Ovary (tissue), 7 donors: ENCODE measurements at regions not wholly inside any gene's neighbourhood (a gene's known extent, or its start where the extent isn't known, plus 50 kb on each side); places are given as distances from the start of the nearest gene placed in this dataset.

ENCODE experiments used
- DNase-seq, 5 donors: peaks; one replicate each; pipeline ENCODE4 v3.0.0-alpha.2; 2019 to 2020
- H3K27ac ChIP-seq, 2 donors: fragments of 200-600 bp; one replicate each; pipeline versions ENCODE4 v1.5.1 to v1.8.0; 2019 to 2022
- H3K27me3 ChIP-seq: fragments of 200-600 bp; one replicate; pipeline ENCODE4 v1.8.0; 2022
- H3K36me3 ChIP-seq: fragments of 200-600 bp; sonication (generic); one replicate; pipeline ENCODE4 v1.5.1; 2019
- H3K4me1 ChIP-seq: one replicate; pipeline ENCODE4 v1.8.1; 2013; ENCODE audit warnings: mild to moderate bottlenecking, moderate library complexity; ENCODE audit not compliant: insufficient read depth
- H3K4me3 ChIP-seq: fragments of 200-600 bp; sonication (generic); one replicate; pipeline ENCODE4 v1.5.1; 2017
- H3K9me3 ChIP-seq, 2 donors: fragments of 200-600 bp in 1 of 2; sonication (generic) in 1 of 2; one replicate each; pipeline versions ENCODE4 v1.5.1 to v1.8.1; 2013 to 2019; ENCODE audit warnings: mild to moderate bottlenecking in 1 of 2, moderate library complexity in 1 of 2
- EP300 ChIP-seq: sonication (generic); formaldehyde crosslinking; IDR thresholded peaks from one replicate; pipeline ENCODE4 v1.6.1; 2017; ENCODE audit warnings: antibody characterized with exemption
- POLR2A ChIP-seq: fragments of 450-650 bp; IDR thresholded peaks from one replicate; pipeline ENCODE4 v1.6.1; 2017; ENCODE audit warnings: antibody characterized with exemption, mild to moderate bottlenecking, moderate library complexity
- WGBS, 3 donors: extraction: QIAGEN DNeasy Blood & Tissue Kit in 1 of 3; methylation state at CpG; one replicate each; pipeline versions ENCODE4 v1.1.5 to v1.1.7; 2013 to 2017; 5-methylcytosine and 5-hydroxymethylcytosine counted together
- intact Hi-C, 4 donors: fragments of 100-400 bp; cut with DNase I; formaldehyde crosslinking; loops; one replicate each; pipeline versions ENCODE4 v1.11.0 to v1.15.1; 2022 to 2023
- TF ChIP-seq, protein P1 (sequence below), 3 donors: fragments of 450-650 bp in 2 of 3; fragments of 200-600 bp in 1 of 3; IDR thresholded peaks; one replicate each; pipeline versions ENCODE4 v1.5.1 to v1.8.0; 2016 to 2022; ENCODE audit warnings: antibody characterized with exemption in 3 of 3, mild to moderate bottlenecking in 1 of 3
- donor health status: DM: no; HTN: no; CAD: no; lungs with moderate emphysema.
- donor health status: DM: no; HTN: no; CAD: no.
- donor health status: Bipolar disorder and iron deficiency.
- donor health status: DM: no; HTN: no; CAD: no.
- donor health status: DM: yes; HTN: yes; CAD: no.

DNA sequence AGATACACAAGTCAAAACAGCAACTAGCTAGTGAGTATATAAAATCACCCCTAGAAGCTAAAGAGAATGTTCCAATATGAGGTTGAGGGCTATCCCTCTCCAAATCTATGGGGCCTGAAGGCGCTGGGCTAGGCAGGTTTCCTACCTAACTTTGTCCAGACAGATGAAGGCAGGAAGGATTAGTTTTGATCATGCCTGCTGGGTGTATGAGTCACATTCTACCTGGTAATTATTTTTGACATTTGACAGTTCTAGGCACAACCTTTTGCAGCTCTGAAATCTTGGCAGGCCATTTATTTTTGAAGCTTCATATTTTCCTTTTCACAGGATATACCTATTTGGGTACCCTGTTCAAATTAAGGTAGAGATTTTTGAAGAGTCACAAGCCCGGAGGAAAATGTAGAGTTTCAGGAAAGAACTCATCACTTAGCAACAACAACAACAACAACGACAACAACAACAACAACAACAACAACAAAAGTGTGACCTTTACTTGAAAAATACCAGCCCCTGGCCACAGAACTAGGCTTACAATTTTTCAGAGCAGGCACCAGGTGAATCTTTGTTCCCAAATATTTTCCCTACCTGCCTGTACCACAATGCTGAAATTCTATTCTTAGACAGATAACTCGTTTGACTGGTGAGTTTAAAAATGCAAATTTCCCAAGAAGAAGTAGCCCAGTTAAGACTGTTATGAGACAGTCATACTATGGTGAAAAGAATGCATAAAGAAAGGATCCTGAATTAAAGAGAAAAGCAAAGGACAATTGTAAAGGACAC, 175.5 kb upstream of the TUT7 start:
- intact Hi-C loops, result no loop called here
- H3K27me3 ChIP-seq, result no peaks in the 10 kb centered on the region
- H3K4me3 ChIP-seq, result no peak overlapping the region
- WGBS, 3 donors, result 75 to 78% (median 76%) methylated on average over 4 of the region's 4 CpGs
- H3K36me3 ChIP-seq, result no peaks in the 10 kb centered on the region
- no peaks in the 10 kb centered on the region for H3K9me3 ChIP-seq
- no peak for DNase-seq
- H3K4me1 ChIP-seq, result no peaks in the 10 kb centered on the region
- TF ChIP-seq EP300 (no peak), POLR2A (no peak)
- TF ChIP-seq, protein P1, sequence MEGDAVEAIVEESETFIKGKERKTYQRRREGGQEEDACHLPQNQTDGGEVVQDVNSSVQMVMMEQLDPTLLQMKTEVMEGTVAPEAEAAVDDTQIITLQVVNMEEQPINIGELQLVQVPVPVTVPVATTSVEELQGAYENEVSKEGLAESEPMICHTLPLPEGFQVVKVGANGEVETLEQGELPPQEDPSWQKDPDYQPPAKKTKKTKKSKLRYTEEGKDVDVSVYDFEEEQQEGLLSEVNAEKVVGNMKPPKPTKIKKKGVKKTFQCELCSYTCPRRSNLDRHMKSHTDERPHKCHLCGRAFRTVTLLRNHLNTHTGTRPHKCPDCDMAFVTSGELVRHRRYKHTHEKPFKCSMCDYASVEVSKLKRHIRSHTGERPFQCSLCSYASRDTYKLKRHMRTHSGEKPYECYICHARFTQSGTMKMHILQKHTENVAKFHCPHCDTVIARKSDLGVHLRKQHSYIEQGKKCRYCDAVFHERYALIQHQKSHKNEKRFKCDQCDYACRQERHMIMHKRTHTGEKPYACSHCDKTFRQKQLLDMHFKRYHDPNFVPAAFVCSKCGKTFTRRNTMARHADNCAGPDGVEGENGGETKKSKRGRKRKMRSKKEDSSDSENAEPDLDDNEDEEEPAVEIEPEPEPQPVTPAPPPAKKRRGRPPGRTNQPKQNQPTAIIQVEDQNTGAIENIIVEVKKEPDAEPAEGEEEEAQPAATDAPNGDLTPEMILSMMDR (IDR thresholded peaks at IDR 0.05), result no peak
- no peak overlapping the region for H3K27ac ChIP-seq

DNA sequence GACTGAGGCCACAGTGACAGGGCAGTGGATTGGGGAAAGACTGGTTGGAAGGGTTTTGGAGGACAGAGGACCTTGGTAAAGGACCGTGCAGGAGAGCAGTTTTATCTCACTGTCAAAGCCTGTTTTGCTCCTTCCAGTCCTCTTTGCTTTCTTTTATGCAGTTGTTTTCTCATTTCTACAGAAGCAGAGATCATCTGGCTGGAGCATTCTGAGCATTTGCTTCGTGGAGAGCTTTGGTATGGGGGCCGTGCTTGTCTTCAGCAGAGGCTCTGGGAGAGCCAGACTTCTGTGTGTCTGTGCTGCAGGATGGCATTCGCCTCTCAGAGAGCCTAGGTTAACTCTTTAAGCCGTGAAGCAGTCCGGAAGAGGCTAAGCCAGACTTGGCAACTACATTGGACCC, 171.8 kb upstream of the TUT7 start:
- Histone ChIP-seq H3K36me3 (no peaks in the 10 kb centered on the region), H3K4me3 (no peak overlapping the region), H3K27ac (no peak overlapping the region), H3K9me3 (no peaks in the 10 kb centered on the region), H3K27me3 (no peaks in the 10 kb centered on the region), H3K4me1 (no peaks in the 10 kb centered on the region)
- intact Hi-C loops, result no loop called here
- 11 to 21% (median 16%) methylated on average over 6 of the region's 6 CpGs for WGBS, 3 donors
- TF ChIP-seq EP300 (no peak), POLR2A (no peak)
- TF ChIP-seq, protein P1 (IDR thresholded peaks at IDR 0.05), result no peak
- DNase-seq, result no peak

DNA sequence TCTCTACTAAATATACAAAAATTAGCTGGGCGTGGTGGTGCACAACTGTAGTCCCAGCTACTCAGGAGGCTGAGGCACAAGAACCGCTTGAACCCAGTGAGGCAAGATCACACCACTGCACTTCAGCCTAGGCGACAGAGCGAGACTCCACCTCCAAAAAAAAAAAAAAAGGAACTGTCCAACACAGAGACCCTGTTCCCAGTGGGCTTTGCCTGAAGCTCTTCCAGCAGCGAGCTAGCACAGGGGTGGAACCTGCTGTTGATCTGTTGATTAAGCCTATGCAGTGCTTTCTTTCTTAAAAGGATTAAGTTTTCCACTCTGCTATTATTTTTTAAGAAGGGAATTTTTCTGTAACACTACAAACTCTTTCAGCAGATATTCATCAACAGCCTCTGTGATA, 171.0 kb upstream of the TUT7 start:
- H3K4me1 ChIP-seq, result no peaks in the 10 kb centered on the region
- no peak overlapping the region for H3K27ac ChIP-seq
- no peak overlapping the region for H3K4me3 ChIP-seq
- H3K27me3 ChIP-seq, result no peaks in the 10 kb centered on the region
- no peaks in the 10 kb centered on the region for H3K36me3 ChIP-seq
- intact Hi-C loops, result no loop called here
- H3K9me3 ChIP-seq, result no peaks in the 10 kb centered on the region
- TF ChIP-seq EP300 (no peak), POLR2A (no peak)
- TF ChIP-seq, protein P1 (IDR thresholded peaks at IDR 0.05), result no peak
- no peak for DNase-seq
- WGBS, 3 donors, result 90 to 93% (median 92%) methylated on average over 5 of the region's 5 CpGs

DNA sequence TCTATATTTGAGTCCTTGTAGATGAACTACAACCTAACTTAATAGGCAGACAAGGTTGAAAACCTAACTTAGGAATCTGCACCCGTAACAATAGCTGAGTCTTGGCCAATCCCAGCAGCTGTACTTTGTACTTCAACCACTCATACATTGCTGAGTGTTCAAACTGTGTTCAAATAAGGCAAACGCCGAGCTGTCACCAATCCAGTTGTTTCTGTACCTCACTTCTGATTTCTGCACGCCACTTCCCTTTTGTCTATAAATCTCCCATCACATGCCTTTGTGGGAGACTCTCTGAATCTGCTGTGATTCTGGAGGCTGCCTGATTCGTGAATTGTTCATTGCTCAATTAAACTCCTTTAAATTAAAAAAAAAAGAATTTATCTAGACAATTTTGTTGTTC, 167.8 kb upstream of the TUT7 start:
- no peak for DNase-seq

More for the DNA sequence above, 167.8 kb upstream of the TUT7 start:
- no peak overlapping the region for H3K4me3 ChIP-seq
- no peaks in the 10 kb centered on the region for H3K27me3 ChIP-seq
- 75 to 83% (median 79%) methylated on average over 5 of the region's 5 CpGs for WGBS, 3 donors
- H3K36me3 ChIP-seq, result no peaks in the 10 kb centered on the region
- TF ChIP-seq, protein P1 (IDR thresholded peaks at IDR 0.05), result no peak
- no peak overlapping the region for H3K27ac ChIP-seq
- H3K4me1 ChIP-seq, result no peaks in the 10 kb centered on the region
- intact Hi-C loops, result no loop called here
- no peaks in the 10 kb centered on the region for H3K9me3 ChIP-seq
